Left lung (tissue), 4 donors: ENCODE measurements at regions not wholly inside any gene's neighbourhood (a gene's known extent, or its start where the extent isn't known, plus 50 kb on each side); places are given as distances from the start of the nearest gene placed in this dataset.

Experiments
- ATAC-seq: fragments of 200-7000 bp; cut with Tn5 transposase; one replicate; pipeline ENCODE4 v1.9.1; 2020; ENCODE audit warnings: moderate library complexity
- DNase-seq, 4 donors: peaks; one replicate each; pipeline ENCODE4 v3.0.0-alpha.2; 2013 to 2020
- H3K27ac ChIP-seq, 2 donors: fragments of 200-600 bp; sonication (generic) in 1 of 2; one replicate each; pipeline versions ENCODE4 v1.5.0 to v1.8.0; 2020 to 2021
- H3K27me3 ChIP-seq, 2 donors: fragments of 200-600 bp; sonication (generic) in 1 of 2; one replicate each; pipeline versions ENCODE4 v1.5.0 to v1.8.0; 2020 to 2021
- H3K36me3 ChIP-seq, 2 donors: fragments of 200-600 bp; sonication (generic) in 1 of 2; one replicate each; pipeline versions ENCODE4 v1.5.0 to v1.8.0; 2020 to 2021
- H3K4me1 ChIP-seq, 2 donors: fragments of 200-600 bp; one replicate each; pipeline ENCODE4 v1.8.0; 2021
- H3K4me3 ChIP-seq, 2 donors: fragments of 200-600 bp; sonication (generic) in 1 of 2; one replicate each; pipeline versions ENCODE4 v1.5.0 to v1.8.0; 2020 to 2021; ENCODE audit warnings: mild to moderate bottlenecking in 1 of 2
- H3K9me3 ChIP-seq, 2 donors: fragments of 200-600 bp; sonication (generic) in 1 of 2; one replicate each; pipeline versions ENCODE4 v1.5.0 to v1.8.0; 2020 to 2021
- intact Hi-C, 2 donors: fragments of 100-400 bp; cut with DNase I; formaldehyde crosslinking; loops; one replicate each; pipeline versions ENCODE4 v1.11.2 to v1.14.2; 2022
- TF ChIP-seq, protein P1 (sequence below), 2 donors: fragments of 200-600 bp; sonication (generic) in 1 of 2; IDR thresholded peaks; one replicate each; pipeline versions ENCODE4 v1.5.0 to v1.8.0; 2021; ENCODE audit warnings: antibody characterized with exemption in 2 of 2
- donor health status: DM: no; HTN: yes; CAD: no.
- donor health status: DM: no; HTN: no; CAD: no.

GRCh38 chr1:199301472-199302217 lies 662.8 kb downstream of the PTPRC start:
- H3K4me3 ChIP-seq, result no peak overlapping the region

DNA sequence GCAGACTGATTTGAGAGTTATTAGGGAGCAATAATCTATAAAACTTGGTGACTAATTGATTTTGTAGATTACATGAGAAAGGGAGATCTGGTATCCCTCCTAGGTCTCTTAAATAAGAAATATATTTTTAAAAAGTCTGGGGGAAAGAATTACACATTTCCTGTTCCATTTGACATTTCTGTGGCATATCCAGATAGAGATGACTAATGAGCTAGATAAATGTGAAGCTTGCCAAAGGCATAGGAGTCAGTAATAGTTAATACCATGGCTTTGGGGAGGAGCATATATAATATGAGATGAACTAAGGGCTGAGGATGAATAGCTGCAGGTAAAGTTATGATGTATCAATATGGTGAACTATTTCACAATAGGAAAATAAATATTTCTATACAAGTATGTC lies 663.7 kb downstream of the PTPRC start:
- intact Hi-C loops, result no loop called here
- DNase-seq (no peak), ATAC-seq (no peak)
- Histone ChIP-seq H3K4me3 (no peak overlapping the region), H3K27me3 (no peaks in the 10 kb centered on the region), H3K4me1 (no peaks in the 10 kb centered on the region), H3K36me3 (no peaks in the 10 kb centered on the region), H3K27ac (no peak overlapping the region), H3K9me3 (no peaks in the 10 kb centered on the region)
- TF ChIP-seq, protein P1, sequence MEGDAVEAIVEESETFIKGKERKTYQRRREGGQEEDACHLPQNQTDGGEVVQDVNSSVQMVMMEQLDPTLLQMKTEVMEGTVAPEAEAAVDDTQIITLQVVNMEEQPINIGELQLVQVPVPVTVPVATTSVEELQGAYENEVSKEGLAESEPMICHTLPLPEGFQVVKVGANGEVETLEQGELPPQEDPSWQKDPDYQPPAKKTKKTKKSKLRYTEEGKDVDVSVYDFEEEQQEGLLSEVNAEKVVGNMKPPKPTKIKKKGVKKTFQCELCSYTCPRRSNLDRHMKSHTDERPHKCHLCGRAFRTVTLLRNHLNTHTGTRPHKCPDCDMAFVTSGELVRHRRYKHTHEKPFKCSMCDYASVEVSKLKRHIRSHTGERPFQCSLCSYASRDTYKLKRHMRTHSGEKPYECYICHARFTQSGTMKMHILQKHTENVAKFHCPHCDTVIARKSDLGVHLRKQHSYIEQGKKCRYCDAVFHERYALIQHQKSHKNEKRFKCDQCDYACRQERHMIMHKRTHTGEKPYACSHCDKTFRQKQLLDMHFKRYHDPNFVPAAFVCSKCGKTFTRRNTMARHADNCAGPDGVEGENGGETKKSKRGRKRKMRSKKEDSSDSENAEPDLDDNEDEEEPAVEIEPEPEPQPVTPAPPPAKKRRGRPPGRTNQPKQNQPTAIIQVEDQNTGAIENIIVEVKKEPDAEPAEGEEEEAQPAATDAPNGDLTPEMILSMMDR (IDR thresholded peaks at IDR 0.05), result no peak

More at GRCh38 chr1:199301472-199302217, 662.8 kb downstream of the PTPRC start:
- Histone ChIP-seq H3K9me3 (no peaks in the 10 kb centered on the region), H3K36me3 (no peaks in the 10 kb centered on the region), H3K4me1 (no peaks in the 10 kb centered on the region), H3K27ac (no peak overlapping the region), H3K27me3 (no peaks in the 10 kb centered on the region)
- ATAC-seq (no peak), DNase-seq (no peak)
- TF ChIP-seq, protein P1 (IDR thresholded peaks at IDR 0.05), result no peak
- intact Hi-C loops, result no loop called here

- TF ChIP-seq, protein P1 (IDR thresholded peaks at IDR 0.05), result no peak
- no peak for ATAC-seq
Observed at GRCh38 chr1:199303035-199303434, 664.2 kb downstream of the PTPRC start.

GRCh38 chr1:199305053-199305452 lies 666.2 kb downstream of the PTPRC start:
- no peaks in the 10 kb centered on the region for H3K4me1 ChIP-seq
- no peak overlapping the region for H3K27ac ChIP-seq
- no peak overlapping the region for H3K4me3 ChIP-seq
- TF ChIP-seq, protein P1 (IDR thresholded peaks at IDR 0.05), result no peak
- ATAC-seq, result no peak
- H3K9me3 ChIP-seq, result no peaks in the 10 kb centered on the region
- H3K27me3 ChIP-seq, result no peaks in the 10 kb centered on the region
- no peaks in the 10 kb centered on the region for H3K36me3 ChIP-seq
- no peak for DNase-seq
- intact Hi-C loops, result no loop called here

More at GRCh38 chr1:199303035-199303434, 664.2 kb downstream of the PTPRC start:
- no peak overlapping the region for H3K27ac ChIP-seq
- H3K27me3 ChIP-seq, result no peaks in the 10 kb centered on the region
- no peak for DNase-seq
- H3K36me3 ChIP-seq, result no peaks in the 10 kb centered on the region
- no peaks in the 10 kb centered on the region for H3K9me3 ChIP-seq
- H3K4me3 ChIP-seq, result no peak overlapping the region
- no peaks in the 10 kb centered on the region for H3K4me1 ChIP-seq
- intact Hi-C loops, result no loop called here

DNA sequence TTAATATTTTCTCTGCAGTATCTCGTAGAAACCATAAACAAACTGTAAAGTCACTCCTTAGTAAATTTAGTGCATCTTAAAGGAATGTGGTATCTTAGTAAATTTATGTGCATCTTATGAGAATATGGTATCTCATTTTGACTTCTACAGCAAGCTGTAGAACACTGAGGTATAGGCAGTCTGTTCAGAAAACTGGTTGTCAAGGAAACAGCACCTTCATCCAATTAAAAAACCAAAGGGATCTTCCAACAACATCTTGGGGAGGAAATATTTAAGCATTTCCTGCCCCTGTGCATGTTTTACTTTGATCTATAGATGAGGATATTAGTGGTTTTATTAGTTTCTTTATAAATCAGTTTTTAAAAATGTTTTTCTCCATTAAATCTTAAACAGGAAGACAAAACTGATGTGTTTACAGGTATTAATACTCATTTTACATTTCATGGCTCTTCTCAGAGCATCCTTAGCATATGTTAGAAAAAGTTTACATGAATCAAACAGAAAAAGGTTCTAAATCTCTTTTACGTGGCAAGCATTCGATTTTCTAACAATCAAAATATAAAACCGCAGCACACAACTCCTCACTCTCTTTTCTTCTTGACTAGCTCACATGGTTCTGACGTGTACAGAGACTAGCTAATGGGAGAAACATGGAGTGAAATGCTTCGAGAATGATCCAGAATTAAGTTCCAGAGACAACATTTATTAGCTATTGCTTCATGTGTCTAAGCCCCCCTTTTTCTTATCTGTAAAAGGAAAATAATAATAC lies 668.8 kb downstream of the PTPRC start:
- no peaks in the 10 kb centered on the region for H3K36me3 ChIP-seq

More for the DNA sequence above, 668.8 kb downstream of the PTPRC start:
- H3K27me3 ChIP-seq, result no peaks in the 10 kb centered on the region
- H3K4me3 ChIP-seq, result no peak overlapping the region
- no peaks in the 10 kb centered on the region for H3K4me1 ChIP-seq
- H3K9me3 ChIP-seq, result no peaks in the 10 kb centered on the region
- no peak overlapping the region for H3K27ac ChIP-seq
- DNase-seq (no peak), ATAC-seq (no peak)
- intact Hi-C loops, result no loop called here
- TF ChIP-seq, protein P1 (IDR thresholded peaks at IDR 0.05), result no peak
